ENCODE measurements at regions not wholly inside any gene's neighbourhood (a gene's known extent, or its start where the extent isn't known, plus 50 kb on each side); places are given as distances from the start of the nearest gene placed in this dataset.
A peak's percentile ranks its signal among the peaks of the same experiment; 100 is the strongest.

DNA sequence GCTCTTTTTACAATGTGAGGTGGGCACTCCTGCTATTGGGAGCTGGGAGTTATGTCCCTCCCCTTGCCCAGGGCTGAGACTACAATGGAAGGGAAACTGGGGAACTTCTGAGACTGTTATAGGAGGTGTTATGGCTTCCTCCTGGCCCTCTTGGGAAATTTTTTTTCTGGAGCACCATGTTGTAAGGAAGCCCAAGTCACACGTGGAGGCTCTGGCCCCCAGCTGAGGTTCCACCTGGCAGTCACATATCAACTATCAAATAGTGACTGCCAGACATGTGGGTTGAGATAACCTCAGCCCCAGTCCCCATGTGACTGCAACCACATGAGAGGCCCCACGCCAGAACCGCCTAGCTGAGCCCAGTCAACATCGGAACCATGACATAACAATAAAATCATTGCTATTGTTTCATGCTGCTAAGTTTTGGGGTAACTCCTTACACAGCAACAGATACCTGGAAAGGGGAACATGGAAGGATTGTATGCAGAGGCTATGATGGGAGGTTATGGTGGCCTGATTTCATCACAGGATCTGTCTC lies 99.4 kb upstream of the NCOR2 start:
- peak overlapping the region; percentile 59 to 81 (median 66) for H3K27ac ChIP-seq
- ATAC-seq (ENCODE audit: low FRiP score in 2 of 2) = no peak
- DNase-seq = no peak
- peaks cover 0 to 7% (median 3%) of the 10 kb centered on the region in 4 donors for H3K9me3 ChIP-seq
- peaks cover 8 to 28% (median 23%) of the 10 kb centered on the region in 4 donors for H3K4me1 ChIP-seq
- H3K4me3 ChIP-seq = no peak overlapping the region
- H3K36me3 ChIP-seq = no peaks in the 10 kb centered on the region
- H3K27me3 ChIP-seq = no peaks in the 10 kb centered on the region
- TF ChIP-seq CTCF (IDR thresholded peaks at IDR 0.05) (no peak), EP300 (IDR thresholded peaks at IDR 0.05) (no peak), POLR2A (IDR thresholded peaks at IDR 0.05) (no peak), POLR2AphosphoS5 (IDR thresholded peaks at IDR 0.05) (no peak)
- 92 to 100% methylated on average over 1 to 4 of the region's 4 CpGs for WGBS, 2 donors

DNA sequence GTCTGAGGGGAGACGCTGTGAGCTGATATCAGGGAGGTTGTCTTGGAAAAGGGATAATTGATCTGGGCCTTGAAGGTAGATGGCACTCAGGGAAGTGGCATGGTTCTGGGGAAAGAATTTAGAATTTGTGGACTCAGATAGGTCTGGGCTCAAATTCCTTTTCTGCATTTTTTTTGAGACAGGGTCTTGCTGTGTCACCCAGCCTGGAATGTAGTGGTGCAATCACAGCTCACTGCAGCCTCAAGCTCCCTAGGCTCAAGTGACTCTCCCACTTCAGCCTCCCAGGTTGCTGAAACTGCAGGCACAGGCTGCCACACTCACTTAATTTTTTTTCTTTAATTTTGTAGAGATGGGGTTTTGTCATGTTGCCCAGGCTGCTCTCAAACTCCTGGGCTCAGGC lies 98.1 kb upstream of the NCOR2 start:
- TF ChIP-seq POLR2AphosphoS5 (IDR thresholded peaks at IDR 0.05) = no peak
- no peak for TF ChIP-seq CTCF (IDR thresholded peaks at IDR 0.05)
- TF ChIP-seq EP300 (IDR thresholded peaks at IDR 0.05) = no peak
- TF ChIP-seq POLR2A (IDR thresholded peaks at IDR 0.05) = no peak
- WGBS, 2 donors = 67 to 85% methylated on average over 1 of the region's 1 CpG
- no peak for ATAC-seq (ENCODE audit: low FRiP score in 2 of 2)

GRCh38 chr12:124664395-124665111 lies 97.1 kb upstream of the NCOR2 start:
- H3K9me3 ChIP-seq = peaks cover 0 to 7% (median 3%) of the 10 kb centered on the region in 4 donors
- peak overlapping the region; percentile 48 to 81 (median 72) for H3K27ac ChIP-seq
- no peaks in the 10 kb centered on the region for H3K36me3 ChIP-seq
- no peaks in the 10 kb centered on the region for H3K27me3 ChIP-seq
- TF ChIP-seq EP300 (IDR thresholded peaks at IDR 0.05) (no peak), CTCF (IDR thresholded peaks at IDR 0.05) (no peak)
- 56 to 60% methylated on average over 6 of the region's 6 CpGs for WGBS, 2 donors
- DNase-seq (no peak), ATAC-seq (ENCODE audit: low FRiP score in 2 of 2) (peak in 1 of 2 donors; percentile 46)
- no peak overlapping the region for H3K4me3 ChIP-seq
- peaks cover 8 to 28% (median 23%) of the 10 kb centered on the region in 4 donors for H3K4me1 ChIP-seq

More for the DNA sequence above, 98.1 kb upstream of the NCOR2 start:
- peaks cover 0 to 7% (median 3%) of the 10 kb centered on the region in 4 donors for H3K9me3 ChIP-seq
- peak in 1 of 2 donors; percentile 84 for DNase-seq
- H3K36me3 ChIP-seq = no peaks in the 10 kb centered on the region
- H3K4me3 ChIP-seq = no peak overlapping the region
- H3K27ac ChIP-seq = peak overlapping the region; percentile 48 to 81 (median 72)
- H3K4me1 ChIP-seq = peaks cover 8 to 28% (median 23%) of the 10 kb centered on the region in 4 donors
- H3K27me3 ChIP-seq = no peaks in the 10 kb centered on the region

DNA sequence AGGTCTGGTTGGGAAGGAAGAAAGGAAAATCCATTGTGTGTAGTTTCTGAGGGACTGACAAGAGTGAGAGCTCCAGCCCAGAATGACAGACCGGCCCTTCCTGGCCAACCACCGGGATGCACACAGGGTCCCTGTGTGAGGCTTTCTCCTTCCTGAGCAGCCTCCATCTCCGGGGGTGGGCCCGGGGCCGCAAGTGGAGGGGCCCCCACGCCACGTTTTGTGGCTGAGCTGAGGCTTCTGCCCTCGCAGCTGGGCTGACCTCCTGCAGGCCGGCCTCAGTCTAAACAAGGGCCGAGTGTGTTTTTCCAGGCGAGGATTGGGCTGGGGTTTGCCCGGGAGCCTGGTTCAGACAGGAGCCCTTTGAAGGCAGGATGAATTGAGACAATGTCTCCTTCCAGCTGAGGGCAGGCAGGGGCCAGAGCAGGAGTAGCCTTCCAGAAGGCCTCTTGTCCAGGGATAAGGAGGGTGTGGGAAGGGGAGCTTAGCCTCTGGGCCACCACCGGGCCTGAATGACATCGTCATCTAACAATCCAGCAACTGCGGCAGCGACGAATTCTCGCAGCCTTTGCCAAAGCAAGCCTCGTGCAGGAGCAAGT lies 96.5 kb upstream of the NCOR2 start:
- Histone ChIP-seq H3K9me3 (peaks cover 0 to 7% (median 3%) of the 10 kb centered on the region in 4 donors), H3K36me3 (no peaks in the 10 kb centered on the region), H3K4me1 (peaks cover 7 to 25% (median 20%) of the 10 kb centered on the region in 4 donors), H3K4me3 (no peak overlapping the region), H3K27me3 (no peaks in the 10 kb centered on the region), H3K27ac (peak overlapping the region in 2 of 4 donors; percentile 73 to 81)
- 82 to 85% methylated on average over 17 to 19 of the region's 19 CpGs for WGBS, 2 donors
- no peak for ATAC-seq (ENCODE audit: low FRiP score in 2 of 2)
- TF ChIP-seq EP300 (IDR thresholded peaks at IDR 0.05) = no peak
- TF ChIP-seq POLR2A (IDR thresholded peaks at IDR 0.05) = no peak
- TF ChIP-seq POLR2AphosphoS5 (IDR thresholded peaks at IDR 0.05) = no peak
- TF ChIP-seq CTCF (IDR thresholded peaks at IDR 0.05) = no peak
- no peak for DNase-seq

Data from upper lobe of left lung (tissue), 6 donors.